Neuronal stem cell (in vitro differentiated cells): ENCODE measurements at regions not wholly inside any gene's neighbourhood (a gene's known extent, or its start where the extent isn't known, plus 50 kb on each side); places are given as distances from the start of the nearest gene placed in this dataset.
A peak's percentile ranks its signal among the peaks of the same experiment; 100 is the strongest.

Experiments
- DNase-seq: peaks from one replicate; pipeline ENCODE4 v3.0.0-alpha.2; 2013; ENCODE audit warnings: low spot score
- H2AFZ ChIP-seq: one replicate; pipeline ENCODE4 v1.6.1; 2013; ENCODE audit warnings: mild to moderate bottlenecking, low read length, inconsistent platforms
- H2AK5ac ChIP-seq: 2 replicates; pipeline ENCODE4 v1.6.1; 2013; ENCODE audit warnings: low read depth, mild to moderate bottlenecking, inconsistent platforms, low read length, moderate library complexity, mixed read lengths
- H2BK120ac ChIP-seq: 2 replicates; pipeline ENCODE4 v1.6.1; 2013; ENCODE audit warnings: low read depth, mild to moderate bottlenecking, inconsistent platforms, low read length, moderate library complexity, mixed read lengths
- H2BK12ac ChIP-seq: one replicate; pipeline ENCODE4 v1.6.1; 2013; ENCODE audit warnings: low read length, inconsistent platforms
- H2BK15ac ChIP-seq: 2 replicates; pipeline ENCODE4 v1.6.1; 2013; ENCODE audit warnings: mild to moderate bottlenecking, low read length, inconsistent platforms, mixed read lengths
- H2BK5ac ChIP-seq: one replicate; pipeline ENCODE4 v1.6.1; 2013; ENCODE audit warnings: inconsistent platforms, mild to moderate bottlenecking, low read length, moderate library complexity
- H3K14ac ChIP-seq: one replicate; pipeline ENCODE4 v1.6.1; 2013; ENCODE audit warnings: low read length, inconsistent platforms
- H3K18ac ChIP-seq: 2 replicates; pipeline ENCODE4 v1.6.1; 2013; ENCODE audit warnings: low read length, inconsistent platforms
- H3K23ac ChIP-seq: 2 replicates; pipeline ENCODE4 v1.6.1; 2013; ENCODE audit warnings: low read depth, mild to moderate bottlenecking, mixed read lengths, low read length, inconsistent platforms; ENCODE audit not compliant: poor library complexity
- H3K27ac ChIP-seq: replicated peaks from 3 replicates; pipeline ENCODE4 v1.5.1; 2013; ENCODE audit warnings: low read length, inconsistent platforms
- H3K27me3 ChIP-seq, 3 experiments: 2 replicates each; pipeline ENCODE4 v1.6.1; 2013; ENCODE audit warnings: low read length in 3 of 3, mild to moderate bottlenecking in 2 of 3, inconsistent platforms in 1 of 3, low read depth in 1 of 3, mixed read lengths in 1 of 3, moderate library complexity in 1 of 3; ENCODE audit not compliant: control insufficient read depth in 3 of 3, insufficient read depth in 3 of 3
- H3K36me3 ChIP-seq, 2 donors: replicated peaks in 1 of 2; 2 replicates each; pipeline ENCODE4 v1.6.1; 2013; ENCODE audit warnings: low read length in 2 of 2; ENCODE audit not compliant: control insufficient read depth in 2 of 2, insufficient read depth in 2 of 2
- H3K4ac ChIP-seq: 2 replicates; pipeline ENCODE4 v1.6.1; 2013; ENCODE audit warnings: inconsistent platforms, mild to moderate bottlenecking, low read length, moderate library complexity
- H3K4me1 ChIP-seq, 2 donors: 1 replicate in 1 of 2; 2 replicates in 1 of 2; pipeline ENCODE4 v1.6.1; 2013; ENCODE audit warnings: low read length in 2 of 2, low read depth in 1 of 2; ENCODE audit not compliant: control insufficient read depth in 2 of 2, insufficient read depth in 1 of 2
- H3K4me2 ChIP-seq: one replicate; pipeline ENCODE4 v1.6.1; 2013; ENCODE audit warnings: mild to moderate bottlenecking, low read length, inconsistent platforms; ENCODE audit not compliant: insufficient read depth, poor library complexity, severe bottlenecking
- H3K4me3 ChIP-seq, 2 donors: 2 replicates each; pipeline ENCODE4 v1.5.1; 2013; ENCODE audit warnings: low read length in 2 of 2, mild to moderate bottlenecking in 2 of 2, inconsistent platforms in 1 of 2, moderate library complexity in 1 of 2
- H3K79me1 ChIP-seq: one replicate; pipeline ENCODE4 v1.6.1; 2013; ENCODE audit warnings: low read depth, mild to moderate bottlenecking, inconsistent platforms, low read length, moderate library complexity
- H3K9ac ChIP-seq: one replicate; pipeline ENCODE4 v1.6.1; 2013; ENCODE audit warnings: mild to moderate bottlenecking, low read depth, low read length, inconsistent platforms; ENCODE audit not compliant: poor library complexity
- H3K9me3 ChIP-seq, 2 donors: replicated peaks in 1 of 2; 2 replicates each; pipeline versions ENCODE3 to v1.6.1; 2013; ENCODE audit warnings: low read length in 2 of 2, mild to moderate bottlenecking in 2 of 2, inconsistent platforms in 1 of 2, low read depth in 1 of 2, mixed read lengths in 1 of 2, moderate library complexity in 1 of 2; ENCODE audit not compliant: control insufficient read depth in 2 of 2, insufficient read depth in 1 of 2
- H4K8ac ChIP-seq: one replicate; pipeline ENCODE4 v1.6.1; 2013; ENCODE audit warnings: low read depth, mild to moderate bottlenecking, inconsistent platforms, low read length, moderate library complexity
- H4K91ac ChIP-seq: one replicate; pipeline ENCODE4 v1.6.1; 2013; ENCODE audit warnings: low read length, low read depth, mild to moderate bottlenecking, inconsistent platforms; ENCODE audit not compliant: poor library complexity
- WGBS, 2 donors: extraction: QIAGEN DNeasy Blood & Tissue Kit; methylation state at CpG; one replicate each; pipeline ENCODE4 v1.1.7; 2013; ENCODE audit warnings: missing lambda C conversion rate in 2 of 2, mixed read lengths in 1 of 2; ENCODE audit not compliant: insufficient read length in 2 of 2, insufficient replicate concordance in 1 of 2; ENCODE audit errors: extremely low coverage in 2 of 2; 5-methylcytosine and 5-hydroxymethylcytosine counted together

DNA sequence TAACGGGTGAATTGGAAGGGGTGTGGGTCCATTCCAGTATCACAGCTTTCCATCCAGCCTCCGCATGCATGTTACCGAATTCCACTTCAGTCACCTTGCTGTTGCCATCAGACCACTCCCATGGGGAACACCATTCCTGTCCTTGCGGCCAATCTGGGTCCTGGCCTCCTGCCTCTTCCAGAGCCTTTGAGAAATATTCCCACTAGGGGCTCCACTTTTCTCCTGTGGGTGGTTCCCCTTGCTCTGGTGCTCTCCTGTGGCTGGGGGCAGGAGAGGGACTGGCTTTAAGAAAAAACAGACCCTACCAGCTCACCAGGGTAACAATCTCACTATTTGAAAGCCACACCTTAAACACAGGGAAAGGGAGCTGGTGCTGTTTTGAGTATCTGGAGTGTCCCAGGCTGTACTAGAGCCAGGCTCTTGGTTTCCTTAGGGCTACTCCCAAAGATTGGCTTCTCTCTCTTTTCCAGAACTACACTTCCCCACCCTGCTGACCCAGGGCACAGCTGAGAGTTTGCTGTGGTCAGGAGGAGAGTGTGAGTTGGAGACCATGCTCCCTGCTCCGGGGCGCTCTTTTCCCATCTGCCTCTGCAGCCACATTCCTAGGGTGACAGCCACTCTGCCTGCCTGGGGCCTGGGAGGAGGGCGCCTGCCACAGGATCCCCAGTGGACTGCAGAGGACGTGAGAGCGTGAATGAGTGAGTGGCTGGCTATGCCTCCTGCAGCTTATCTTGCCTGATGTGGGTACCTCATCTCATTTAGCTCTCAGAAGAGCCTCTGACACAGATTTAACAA is 460.8 kb upstream of the HS6ST1 start:
- Histone ChIP-seq H4K91ac (no peak overlapping the region), H2BK12ac (no peak overlapping the region), H2AK5ac (no peak overlapping the region), H3K4me3 (peak overlapping the region in 1 of 2 donors; percentile 6), H3K36me3 (no peaks in the 10 kb centered on the region), H3K27ac (no peak overlapping the region), H3K14ac (no peak overlapping the region), H2BK15ac (no peak overlapping the region), H3K27me3 (peaks cover 0 to 10% (median 0%) of the 10 kb centered on the region in 3 experiments), H3K79me1 (peaks cover 3% of the 10 kb centered on the region), H4K8ac (no peak overlapping the region), H3K23ac (no peak overlapping the region), H3K4me1 (peaks cover 1 to 4% of the 10 kb centered on the region in 2 donors), H3K9me3 (peaks cover 0 to 3% of the 10 kb centered on the region in 2 donors), H3K4me2 (no peak overlapping the region), H3K18ac (peak overlapping the region; percentile 56), H3K4ac (no peak overlapping the region), H2BK5ac (no peak overlapping the region), H3K9ac (no peak overlapping the region), H2BK120ac (no peak overlapping the region), H2AFZ (no peak overlapping the region)
- no CpG with 5 or more reads among the region's 9 CpGs for WGBS, 2 donors
- DNase-seq: no peak

GRCh38 chr2:128780434-128781080 is 461.9 kb upstream of the HS6ST1 start:
- no peak for DNase-seq
- peak overlapping the region; percentile 52 for H2BK15ac ChIP-seq

DNA sequence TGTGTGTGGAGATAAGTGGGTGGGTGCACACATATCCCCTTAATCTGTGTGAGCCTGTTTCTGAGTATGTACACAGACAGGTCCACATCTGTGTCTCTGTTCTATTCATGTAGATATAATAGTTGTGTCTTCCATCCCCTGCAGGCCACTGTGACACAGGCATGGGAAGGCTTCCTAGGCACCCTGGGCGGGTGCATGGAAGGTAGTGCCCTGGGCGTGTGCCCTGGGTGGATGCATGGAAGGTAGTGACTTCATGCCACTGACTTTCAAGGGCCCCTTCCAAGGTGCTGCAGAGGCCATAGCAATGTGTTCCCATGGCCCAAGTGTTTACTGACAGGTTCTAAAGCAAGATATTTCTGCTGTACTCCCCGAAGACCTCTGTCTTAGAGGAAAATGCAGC is 462.5 kb upstream of the HS6ST1 start:
- H4K91ac ChIP-seq: no peak overlapping the region
- no peak overlapping the region for H2AFZ ChIP-seq
- no peak overlapping the region for H3K27ac ChIP-seq
- no peak overlapping the region for H2BK120ac ChIP-seq
- H4K8ac ChIP-seq: no peak overlapping the region
- no CpG with 5 or more reads among the region's 3 CpGs for WGBS, 2 donors
- H3K14ac ChIP-seq: no peak overlapping the region
- peaks cover 3% of the 10 kb centered on the region for H3K79me1 ChIP-seq
- no peak for DNase-seq
- no peak overlapping the region for H2BK5ac ChIP-seq
- H3K23ac ChIP-seq: no peak overlapping the region
- H3K9me3 ChIP-seq: peaks cover 0 to 3% of the 10 kb centered on the region in 2 donors
- peaks cover 2 to 4% of the 10 kb centered on the region in 2 donors for H3K4me1 ChIP-seq
- H3K9ac ChIP-seq: peak overlapping the region; percentile 79
- no peak overlapping the region for H2BK15ac ChIP-seq
- H2AK5ac ChIP-seq: peak overlapping the region; percentile 78
- no peak overlapping the region for H2BK12ac ChIP-seq
- H3K27me3 ChIP-seq: peaks cover 0 to 8% (median 0%) of the 10 kb centered on the region in 3 experiments
- no peak overlapping the region for H3K18ac ChIP-seq
- no peak overlapping the region for H3K4me2 ChIP-seq
- H3K4ac ChIP-seq: no peak overlapping the region
- no peaks in the 10 kb centered on the region for H3K36me3 ChIP-seq
- no peak overlapping the region for H3K4me3 ChIP-seq

More at GRCh38 chr2:128780434-128781080, 461.9 kb upstream of the HS6ST1 start:
- Histone ChIP-seq H2BK12ac (no peak overlapping the region), H3K27ac (no peak overlapping the region), H3K18ac (peak overlapping the region; percentile 15), H2BK5ac (no peak overlapping the region), H4K91ac (peak overlapping the region; percentile 9), H3K14ac (no peak overlapping the region), H3K4me3 (no peak overlapping the region), H2AFZ (no peak overlapping the region), H3K27me3 (peaks cover 0 to 10% (median 0%) of the 10 kb centered on the region in 3 experiments), H3K4me1 (peaks cover 1 to 4% of the 10 kb centered on the region in 2 donors), H3K36me3 (no peaks in the 10 kb centered on the region), H3K4ac (no peak overlapping the region), H3K9me3 (peaks cover 0 to 3% of the 10 kb centered on the region in 2 donors), H3K23ac (no peak overlapping the region), H2BK120ac (no peak overlapping the region), H3K79me1 (peaks cover 3% of the 10 kb centered on the region), H3K9ac (no peak overlapping the region), H4K8ac (no peak overlapping the region), H2AK5ac (peak overlapping the region; percentile 78), H3K4me2 (no peak overlapping the region)
- no CpG with 5 or more reads among the region's 5 CpGs for WGBS, 2 donors
